ENCODE measurements at regions not wholly inside any gene's neighbourhood (a gene's known extent, or its start where the extent isn't known, plus 50 kb on each side); places are given as distances from the start of the nearest gene placed in this dataset.
"Not testable (repeated sequence)": the region's sequence is repeated elsewhere in the genome, so short reads cannot be mapped to it uniquely, and the experiment has no call there.

DNA sequence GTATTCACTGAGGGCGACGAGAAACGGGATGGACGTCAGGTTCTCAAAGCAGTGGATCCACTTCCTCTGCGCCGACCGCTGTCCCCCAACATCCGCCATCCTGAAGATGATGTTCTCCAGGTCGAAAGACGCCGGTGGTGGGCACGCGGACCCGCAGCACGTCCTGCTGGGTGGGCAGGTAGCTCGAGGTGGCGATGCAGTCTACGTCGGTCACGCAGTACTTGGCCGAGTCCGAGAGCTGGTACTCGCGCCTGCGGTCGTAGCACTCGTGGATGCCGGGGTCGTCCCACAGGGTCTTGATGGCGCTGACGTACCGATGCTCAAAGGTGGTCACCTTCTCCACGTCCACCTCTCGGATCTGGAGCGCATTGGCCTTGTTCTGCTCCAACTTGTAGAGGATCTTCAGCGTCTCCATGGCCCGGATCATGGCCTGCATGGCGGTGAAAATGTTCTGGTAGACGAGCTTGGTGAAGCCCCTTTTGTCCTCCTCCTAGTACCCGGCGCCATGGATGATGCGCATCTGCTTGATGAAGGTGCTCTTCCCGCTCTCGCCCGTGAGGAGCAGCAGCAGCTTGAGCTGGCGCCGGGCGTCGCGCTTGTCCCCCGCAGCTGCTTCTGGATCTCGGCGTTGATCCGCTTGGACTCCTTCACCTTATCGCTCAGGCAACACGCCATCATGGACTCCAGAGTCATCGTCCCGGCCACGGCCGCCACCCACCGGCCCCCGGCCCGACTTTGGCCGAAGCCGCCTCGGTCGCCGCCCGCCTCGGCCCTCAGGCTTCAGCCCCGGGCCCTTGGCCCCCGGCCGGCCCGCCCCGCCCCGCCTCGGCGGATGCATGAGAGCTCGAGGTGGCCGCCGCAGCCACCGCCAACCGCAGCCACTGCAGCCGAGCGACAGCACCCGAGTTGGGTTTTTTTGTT lies 122.9 kb upstream of the KCTD7 start:
- H3K27me3 ChIP-seq = no peaks in the 10 kb centered on the region
- TF ChIP-seq, protein P1, sequence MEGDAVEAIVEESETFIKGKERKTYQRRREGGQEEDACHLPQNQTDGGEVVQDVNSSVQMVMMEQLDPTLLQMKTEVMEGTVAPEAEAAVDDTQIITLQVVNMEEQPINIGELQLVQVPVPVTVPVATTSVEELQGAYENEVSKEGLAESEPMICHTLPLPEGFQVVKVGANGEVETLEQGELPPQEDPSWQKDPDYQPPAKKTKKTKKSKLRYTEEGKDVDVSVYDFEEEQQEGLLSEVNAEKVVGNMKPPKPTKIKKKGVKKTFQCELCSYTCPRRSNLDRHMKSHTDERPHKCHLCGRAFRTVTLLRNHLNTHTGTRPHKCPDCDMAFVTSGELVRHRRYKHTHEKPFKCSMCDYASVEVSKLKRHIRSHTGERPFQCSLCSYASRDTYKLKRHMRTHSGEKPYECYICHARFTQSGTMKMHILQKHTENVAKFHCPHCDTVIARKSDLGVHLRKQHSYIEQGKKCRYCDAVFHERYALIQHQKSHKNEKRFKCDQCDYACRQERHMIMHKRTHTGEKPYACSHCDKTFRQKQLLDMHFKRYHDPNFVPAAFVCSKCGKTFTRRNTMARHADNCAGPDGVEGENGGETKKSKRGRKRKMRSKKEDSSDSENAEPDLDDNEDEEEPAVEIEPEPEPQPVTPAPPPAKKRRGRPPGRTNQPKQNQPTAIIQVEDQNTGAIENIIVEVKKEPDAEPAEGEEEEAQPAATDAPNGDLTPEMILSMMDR (IDR thresholded peaks at IDR 0.05; ENCODE audit: low read depth, low read length) = no peak
- no peaks in the 10 kb centered on the region for H3K4me1 ChIP-seq
- DNase-seq = peak; percentile 42
- H3K36me3 ChIP-seq = no peaks in the 10 kb centered on the region
- no peaks in the 10 kb centered on the region for H3K9me3 ChIP-seq
- H3K4me3 ChIP-seq (ENCODE audit: low read depth, low read length) = peak overlapping the region; percentile 43

DNA sequence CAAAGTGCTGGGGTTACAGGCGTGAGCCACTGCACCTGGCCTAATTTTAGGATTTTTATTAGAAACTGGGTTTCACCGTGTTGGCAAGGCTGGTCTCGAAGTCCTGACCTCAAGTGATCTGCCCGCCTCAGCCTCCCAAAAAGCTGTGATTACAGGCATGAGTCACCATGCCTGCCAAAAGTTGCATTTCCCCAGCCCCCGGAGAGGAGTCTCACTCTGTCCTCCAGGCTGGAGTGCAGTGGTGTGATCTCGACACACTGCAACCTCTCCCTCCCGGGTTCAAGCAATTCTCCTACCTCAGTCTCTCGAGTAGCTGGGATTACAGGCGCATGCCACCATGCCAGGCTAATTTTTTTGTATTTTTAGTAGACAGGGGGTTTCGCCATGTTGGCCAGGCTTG lies 122.0 kb upstream of the KCTD7 start:
- not testable (repeated sequence) for DNase-seq; H3K27me3 ChIP-seq; H3K4me1 ChIP-seq; H3K36me3 ChIP-seq; H3K9me3 ChIP-seq; H3K4me3 ChIP-seq (ENCODE audit: low read depth, low read length)

DNA sequence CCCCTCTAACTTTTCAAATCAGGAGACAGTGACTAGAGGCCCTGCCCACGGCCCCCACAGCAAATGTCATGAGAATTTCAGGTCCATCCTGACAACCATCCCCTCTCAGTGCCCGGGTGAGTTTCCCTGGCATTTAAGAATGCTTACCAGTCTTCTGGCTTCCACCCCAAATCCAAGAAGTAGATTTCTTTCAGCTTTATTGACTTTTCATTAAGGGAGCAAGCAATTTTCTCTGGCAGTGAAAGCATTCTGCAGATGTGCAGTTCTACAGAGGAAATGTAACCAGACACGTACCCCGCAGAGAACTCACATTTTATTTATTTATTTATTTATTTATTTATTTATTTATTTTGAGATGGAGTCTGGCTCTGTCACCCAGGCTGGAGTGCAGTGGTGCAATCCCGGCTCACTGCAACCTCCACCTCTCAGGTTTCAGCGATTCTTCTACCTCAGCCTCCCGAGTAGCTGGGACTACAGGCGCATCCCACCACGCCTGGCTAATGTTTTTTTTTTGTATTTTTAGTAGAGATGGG lies 120.9 kb upstream of the KCTD7 start:
- TF ChIP-seq, protein P1 (IDR thresholded peaks at IDR 0.05; ENCODE audit: low read depth, low read length) = no peak
- no peak for DNase-seq
- Histone ChIP-seq H3K4me3 (ENCODE audit: low read depth, low read length) (no peak overlapping the region), H3K9me3 (no peaks in the 10 kb centered on the region), H3K4me1 (no peaks in the 10 kb centered on the region), H3K36me3 (no peaks in the 10 kb centered on the region), H3K27me3 (no peaks in the 10 kb centered on the region)

DNA sequence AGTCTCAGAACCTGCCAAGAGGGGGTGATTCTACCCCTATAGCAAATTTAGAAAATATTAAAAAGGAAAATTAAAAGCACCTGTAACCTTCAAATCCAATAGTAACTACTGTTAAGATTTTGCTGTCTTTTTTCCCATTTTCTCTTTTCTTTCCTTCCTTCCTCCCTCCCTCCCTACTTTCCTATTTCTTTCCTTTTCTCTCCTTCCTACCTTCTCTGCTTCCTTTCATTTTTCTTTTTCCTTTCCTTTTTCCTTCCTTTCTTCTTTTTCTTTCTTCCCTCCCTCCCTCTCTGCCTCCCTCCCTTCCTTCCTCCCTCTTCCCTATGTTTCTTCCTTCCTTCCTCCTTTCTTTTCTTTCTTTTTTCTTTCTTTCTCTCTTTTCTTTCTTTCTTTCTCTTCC lies 120.2 kb upstream of the KCTD7 start:
- no peak overlapping the region for H3K4me3 ChIP-seq (ENCODE audit: low read depth, low read length)
- TF ChIP-seq, protein P1 (IDR thresholded peaks at IDR 0.05; ENCODE audit: low read depth, low read length) = no peak
- DNase-seq = no peak

DNA sequence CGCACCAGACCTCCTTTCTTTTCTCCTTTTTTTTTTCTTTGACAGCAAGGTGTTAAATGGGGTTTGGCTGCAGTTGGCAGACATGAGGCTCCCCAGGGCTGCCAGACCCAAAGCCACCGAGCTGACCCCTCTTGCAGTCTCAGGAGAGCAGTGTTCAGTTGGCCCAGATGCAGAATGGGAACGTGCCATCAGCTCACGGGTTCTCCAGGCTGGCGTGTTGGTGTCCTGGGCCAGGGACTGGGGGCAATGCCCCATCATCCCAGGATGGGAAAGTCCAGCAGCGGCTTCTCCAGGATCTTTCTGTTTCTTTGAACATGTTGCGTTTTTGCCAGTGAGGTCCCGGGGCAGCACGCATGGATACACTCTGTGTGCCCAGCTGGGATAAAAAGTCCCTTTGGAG lies 114.6 kb upstream of the KCTD7 start:
- Histone ChIP-seq H3K36me3 (no peaks in the 10 kb centered on the region), H3K4me3 (ENCODE audit: low read depth, low read length) (no peak overlapping the region), H3K27me3 (no peaks in the 10 kb centered on the region), H3K9me3 (no peaks in the 10 kb centered on the region), H3K4me1 (no peaks in the 10 kb centered on the region)
- TF ChIP-seq, protein P1 (IDR thresholded peaks at IDR 0.05; ENCODE audit: low read depth, low read length) = no peak
- no peak for DNase-seq

More for the DNA sequence above, 120.2 kb upstream of the KCTD7 start:
- Histone ChIP-seq H3K36me3 (no peaks in the 10 kb centered on the region), H3K9me3 (no peaks in the 10 kb centered on the region), H3K27me3 (no peaks in the 10 kb centered on the region), H3K4me1 (no peaks in the 10 kb centered on the region)

DNA sequence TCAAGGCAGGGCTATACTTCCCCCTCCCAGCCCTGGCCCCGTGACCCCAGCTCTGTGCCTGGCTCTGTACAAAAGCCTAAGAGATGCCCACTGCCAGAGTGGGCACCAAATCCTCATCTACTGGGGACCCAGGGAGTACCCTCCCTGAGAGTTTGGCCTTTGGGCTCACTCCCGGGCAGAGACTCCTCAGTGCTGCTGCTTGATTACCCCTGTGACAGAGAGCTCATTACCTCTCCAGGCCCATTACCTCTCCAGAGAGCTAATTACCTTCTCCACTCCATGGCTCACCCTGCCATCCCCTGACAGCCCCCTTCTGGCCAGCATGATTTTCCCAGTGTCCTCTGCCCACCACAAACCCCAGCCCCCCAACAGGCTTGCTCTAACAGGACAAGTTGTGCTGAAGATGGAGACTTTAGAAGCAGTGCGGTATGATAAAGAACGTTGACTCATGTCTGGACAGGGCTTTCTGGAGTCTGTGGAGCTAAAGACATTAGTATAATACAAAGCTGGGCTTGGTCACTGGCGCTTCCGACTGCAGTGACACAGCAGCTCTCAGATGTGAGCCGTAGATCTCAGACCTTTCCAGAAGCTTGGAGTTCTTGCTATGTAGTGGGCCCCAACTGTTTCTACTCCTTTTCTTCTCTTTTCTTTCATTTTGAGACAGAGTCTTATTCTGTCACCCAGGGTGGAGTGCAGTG lies 111.3 kb upstream of the KCTD7 start:
- Histone ChIP-seq H3K4me3 (ENCODE audit: low read depth, low read length) (no peak overlapping the region), H3K9me3 (no peaks in the 10 kb centered on the region), H3K27me3 (no peaks in the 10 kb centered on the region), H3K36me3 (no peaks in the 10 kb centered on the region), H3K4me1 (no peaks in the 10 kb centered on the region)
- TF ChIP-seq, protein P1 (IDR thresholded peaks at IDR 0.05; ENCODE audit: low read depth, low read length) = no peak
- DNase-seq = no peak
